HEK293T (cell line): ENCODE measurements at regions not wholly inside any gene's neighbourhood (a gene's known extent, or its start where the extent isn't known, plus 50 kb on each side); places are given as distances from the start of the nearest gene placed in this dataset.

Source experiments
- ARNT ChIP-seq: fragments of 450-650 bp; IDR thresholded peaks from 2 replicates; pipeline ENCODE4 v1.6.1; 2017; ENCODE audit warnings: mild to moderate bottlenecking
- BHLHE40 ChIP-seq: fragments of 450-650 bp; IDR thresholded peaks from 2 replicates; pipeline ENCODE4 v1.6.1; 2016; ENCODE audit warnings: mild to moderate bottlenecking, moderate library complexity, borderline replicate concordance
- CTBP1 ChIP-seq: fragments of 450-650 bp; IDR thresholded peaks from 2 replicates; pipeline ENCODE4 v1.6.1; 2016; ENCODE audit warnings: borderline replicate concordance
- ELF4 ChIP-seq: fragments of 450-650 bp; IDR thresholded peaks from 2 replicates; pipeline ENCODE4 v1.6.1; 2017; ENCODE audit warnings: antibody characterized with exemption
- FOXA1 ChIP-seq: fragments of 450-650 bp; IDR thresholded peaks from 2 replicates; pipeline ENCODE4 v1.6.1; 2016; ENCODE audit warnings: mild to moderate bottlenecking
- FOXK2 ChIP-seq: fragments of 450-650 bp; IDR thresholded peaks from 2 replicates; pipeline ENCODE4 v1.6.1; 2016; ENCODE audit warnings: mild to moderate bottlenecking
- FOXM1 ChIP-seq: fragments of 450-650 bp; IDR thresholded peaks from 2 replicates; pipeline ENCODE4 v1.6.1; 2017; ENCODE audit warnings: mild to moderate bottlenecking, borderline replicate concordance
- L3MBTL2 ChIP-seq: fragments of 450-650 bp; conservative IDR thresholded peaks from 2 replicates; pipeline ENCODE4 v1.6.1; 2016; ENCODE audit warnings: mild to moderate bottlenecking
- NFRKB ChIP-seq: fragments of 450-650 bp; IDR thresholded peaks from 2 replicates; pipeline ENCODE4 v1.6.1; 2016; ENCODE audit warnings: mild to moderate bottlenecking, moderate library complexity
- SP1 ChIP-seq: fragments of 450-650 bp; IDR thresholded peaks from 2 replicates; pipeline ENCODE4 v1.6.1; 2017
- SUZ12 ChIP-seq: fragments of 450-650 bp; IDR thresholded peaks from 2 replicates; pipeline ENCODE4 v1.6.1; 2016; ENCODE audit warnings: mild to moderate bottlenecking
- TARDBP ChIP-seq: fragments of 450-650 bp; IDR thresholded peaks from 2 replicates; pipeline ENCODE4 v1.6.1; 2016
- ZNF384 ChIP-seq: fragments of 450-650 bp; IDR thresholded peaks from 2 replicates; pipeline ENCODE4 v1.6.1; 2016
- TF ChIP-seq, protein P1 (sequence below): fragments of 450-650 bp; IDR thresholded peaks from 2 replicates; pipeline ENCODE4 v1.6.1; 2016

DNA sequence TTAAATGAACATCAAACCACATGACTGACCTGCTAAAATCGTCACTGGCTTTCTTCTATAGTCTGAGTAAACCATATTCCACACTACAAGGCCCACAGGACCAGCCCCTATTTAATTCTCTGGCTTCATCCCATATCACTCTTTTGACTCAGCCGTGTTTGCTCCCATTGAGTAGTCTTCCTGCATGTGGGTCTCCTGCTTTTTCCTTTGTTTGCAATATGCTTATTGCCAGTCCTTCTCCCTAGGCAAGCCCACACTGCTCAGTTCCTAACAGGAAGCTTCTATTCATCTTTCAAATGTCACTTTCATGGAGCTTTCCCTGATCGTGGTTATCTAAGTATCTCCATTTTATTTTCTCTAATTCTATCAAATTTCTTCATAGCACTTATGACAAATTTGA is 329.6 kb downstream of the RAPGEF2 start:
- TF ChIP-seq SP1 (no peak), FOXM1 (no peak), FOXA1 (no peak), FOXK2 (no peak), ZNF384 (no peak), NFRKB (no peak), ARNT (no peak), BHLHE40 (no peak), ELF4 (no peak), SUZ12 (no peak), TARDBP (no peak), L3MBTL2 (no peak), CTBP1 (no peak)
- TF ChIP-seq, protein P1, sequence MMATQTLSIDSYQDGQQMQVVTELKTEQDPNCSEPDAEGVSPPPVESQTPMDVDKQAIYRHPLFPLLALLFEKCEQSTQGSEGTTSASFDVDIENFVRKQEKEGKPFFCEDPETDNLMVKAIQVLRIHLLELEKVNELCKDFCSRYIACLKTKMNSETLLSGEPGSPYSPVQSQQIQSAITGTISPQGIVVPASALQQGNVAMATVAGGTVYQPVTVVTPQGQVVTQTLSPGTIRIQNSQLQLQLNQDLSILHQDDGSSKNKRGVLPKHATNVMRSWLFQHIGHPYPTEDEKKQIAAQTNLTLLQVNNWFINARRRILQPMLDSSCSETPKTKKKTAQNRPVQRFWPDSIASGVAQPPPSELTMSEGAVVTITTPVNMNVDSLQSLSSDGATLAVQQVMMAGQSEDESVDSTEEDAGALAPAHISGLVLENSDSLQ: no peak
